Thoracic aorta (tissue), 2 donors: ENCODE measurements at regions not wholly inside any gene's neighbourhood (a gene's known extent, or its start where the extent isn't known, plus 50 kb on each side); places are given as distances from the start of the nearest gene placed in this dataset.

Experiments used
- ATAC-seq: fragments of 150-250 bp; one replicate; pipeline ENCODE4 v1.8.0; 2017; ENCODE audit warnings: low read depth; ENCODE audit not compliant: insufficient number of reproducible peaks, low FRiP score
- DNase-seq: peaks from one replicate; pipeline ENCODE4 v3.0.0-alpha.2; 2020; ENCODE audit warnings: low spot score
- H3K27ac ChIP-seq, 2 donors: fragments of 200-600 bp; sonication (generic); 1 replicate in 1 of 2; 2 replicates in 1 of 2; pipeline ENCODE4 v1.5.1; 2016; ENCODE audit warnings: mild to moderate bottlenecking in 2 of 2, moderate library complexity in 2 of 2
- H3K27me3 ChIP-seq: fragments of 200-600 bp; sonication (generic); replicated peaks from 2 replicates; pipeline ENCODE4 v1.6.0; 2016; ENCODE audit warnings: mild to moderate bottlenecking; ENCODE audit not compliant: insufficient read depth
- H3K36me3 ChIP-seq: fragments of 200-600 bp; sonication (generic); one replicate; pipeline ENCODE4 v1.5.1; 2016
- H3K4me1 ChIP-seq, 2 donors: fragments of 200-600 bp; sonication (generic); 1 replicate in 1 of 2; 2 replicates in 1 of 2; pipeline versions ENCODE4 v1.5.1 to v1.6.0; 2016; ENCODE audit warnings: low read depth in 2 of 2, mild to moderate bottlenecking in 1 of 2; ENCODE audit not compliant: control insufficient read depth in 1 of 2
- H3K4me3 ChIP-seq: fragments of 200-600 bp; sonication (generic); 2 replicates; pipeline ENCODE4 v1.5.1; 2016; ENCODE audit warnings: mild to moderate bottlenecking
- H3K9me3 ChIP-seq: fragments of 200-600 bp; sonication (generic); 2 replicates; pipeline ENCODE4 v1.5.1; 2016
- CTCF ChIP-seq: fragments of 200-600 bp; sonication (generic); IDR thresholded peaks from one replicate; pipeline ENCODE4 v1.5.1; 2019; ENCODE audit warnings: antibody characterized with exemption

- H3K27me3 ChIP-seq, result no peaks in the 10 kb centered on the region
These were observed 247.3 kb downstream of the SLC7A11 start for GRCh38 chr4:137994853-137995252.

DNA sequence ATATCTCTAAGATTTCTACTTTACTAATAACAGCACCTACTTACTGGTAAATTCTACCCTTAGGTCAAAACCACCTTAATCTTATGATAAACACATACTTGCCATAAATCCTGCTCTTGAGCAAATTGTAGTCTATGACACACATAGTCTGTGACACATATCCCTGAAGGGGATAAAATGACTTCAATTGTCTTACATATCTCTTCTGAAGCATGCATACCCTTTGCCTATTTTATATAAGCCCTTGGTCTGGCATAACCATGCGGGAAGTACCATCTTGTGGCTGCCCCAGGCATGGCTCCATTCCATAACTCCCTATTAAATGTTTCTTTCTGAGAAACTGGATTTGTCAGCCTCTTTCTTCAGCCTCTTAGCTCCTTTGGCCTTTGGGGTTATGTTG lies 248.9 kb downstream of the SLC7A11 start:
- H3K9me3 ChIP-seq, result no peaks in the 10 kb centered on the region
- no peaks in the 10 kb centered on the region for H3K27me3 ChIP-seq
- H3K4me1 ChIP-seq, result no peaks in the 10 kb centered on the region
- DNase-seq (no peak), ATAC-seq (no peak)
- H3K4me3 ChIP-seq, result no peak overlapping the region
- H3K27ac ChIP-seq, result no peak overlapping the region
- H3K36me3 ChIP-seq, result no peaks in the 10 kb centered on the region
- TF ChIP-seq CTCF, result no peak

More at GRCh38 chr4:137994853-137995252, 247.3 kb downstream of the SLC7A11 start:
- no peak overlapping the region for H3K4me3 ChIP-seq
- H3K36me3 ChIP-seq, result no peaks in the 10 kb centered on the region
- H3K27ac ChIP-seq, result no peak overlapping the region
- H3K4me1 ChIP-seq, result no peaks in the 10 kb centered on the region
- no peak for TF ChIP-seq CTCF
- no peaks in the 10 kb centered on the region for H3K9me3 ChIP-seq
- ATAC-seq (no peak), DNase-seq (no peak)

DNA sequence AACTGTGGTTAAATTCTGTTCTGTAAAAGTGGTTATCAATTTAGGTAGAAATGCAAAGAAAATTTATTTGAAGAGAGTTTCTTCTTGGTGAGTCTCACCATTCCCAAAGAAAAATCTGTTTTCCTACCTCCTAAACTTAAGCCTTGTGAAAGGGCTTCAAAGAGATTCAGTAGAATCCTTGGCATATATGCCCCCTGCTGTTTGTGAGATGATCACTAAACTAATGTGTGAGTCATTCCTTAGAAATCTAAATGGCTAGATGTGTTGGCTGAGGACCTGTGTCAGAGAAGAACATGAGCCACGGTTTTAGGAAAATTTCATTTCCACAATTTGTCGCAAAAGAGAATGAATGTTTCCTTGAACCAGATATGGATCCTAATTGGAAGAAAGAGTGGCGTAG lies 260.9 kb downstream of the SLC7A11 start:
- Histone ChIP-seq H3K27me3 (no peaks in the 10 kb centered on the region), H3K9me3 (no peaks in the 10 kb centered on the region), H3K36me3 (no peaks in the 10 kb centered on the region), H3K4me1 (no peaks in the 10 kb centered on the region), H3K4me3 (no peak overlapping the region), H3K27ac (no peak overlapping the region)
- no peak for ATAC-seq
- TF ChIP-seq CTCF, result no peak
- DNase-seq, result no peak

DNA sequence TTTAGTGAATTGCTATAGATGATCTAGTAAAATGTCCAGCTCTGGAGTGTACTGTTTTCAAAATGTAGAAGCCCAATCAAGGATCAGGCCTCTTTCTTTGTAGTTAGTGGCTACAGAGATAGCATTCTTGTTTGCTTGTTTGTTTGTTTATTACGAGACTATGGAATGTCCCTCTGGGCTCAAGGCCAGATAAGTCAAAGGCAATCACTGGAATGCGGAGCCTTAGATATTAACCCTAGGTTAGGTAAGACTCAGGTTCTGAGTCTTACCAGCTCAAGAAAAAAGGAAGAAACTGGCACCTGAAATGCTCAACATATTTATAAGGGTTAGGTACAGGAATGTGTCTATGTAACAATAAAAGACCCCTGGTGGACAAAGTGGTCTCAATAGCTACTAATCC lies 261.5 kb downstream of the SLC7A11 start:
- ATAC-seq (no peak), DNase-seq (no peak)
- Histone ChIP-seq H3K4me1 (no peaks in the 10 kb centered on the region), H3K36me3 (no peaks in the 10 kb centered on the region), H3K4me3 (no peak overlapping the region), H3K27ac (no peak overlapping the region), H3K9me3 (no peaks in the 10 kb centered on the region), H3K27me3 (no peaks in the 10 kb centered on the region)
- no peak for TF ChIP-seq CTCF

DNA sequence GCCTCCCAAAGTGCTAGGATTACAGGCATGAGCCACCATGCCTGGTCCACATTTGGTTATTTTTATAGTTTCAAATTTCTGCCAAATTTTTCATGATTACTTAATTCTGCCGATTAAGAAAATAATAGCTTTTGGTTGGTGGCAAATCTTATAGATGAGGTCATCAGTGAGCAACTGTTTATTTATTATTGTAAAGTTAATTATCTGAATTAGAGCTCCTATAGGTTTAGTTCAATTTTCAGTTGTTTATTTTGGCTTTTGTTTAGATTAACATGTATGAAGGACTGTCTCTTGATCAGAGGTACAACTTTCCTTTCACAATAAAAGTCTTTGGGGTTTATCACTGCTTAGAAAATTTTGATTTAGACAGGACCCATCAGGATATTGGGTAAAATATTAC lies 262.2 kb downstream of the SLC7A11 start:
- DNase-seq (no peak), ATAC-seq (no peak)
- H3K27me3 ChIP-seq, result no peaks in the 10 kb centered on the region
- no peaks in the 10 kb centered on the region for H3K9me3 ChIP-seq
- H3K36me3 ChIP-seq, result no peaks in the 10 kb centered on the region
- H3K27ac ChIP-seq, result no peak overlapping the region
- H3K4me3 ChIP-seq, result no peak overlapping the region
- no peak for TF ChIP-seq CTCF
- no peaks in the 10 kb centered on the region for H3K4me1 ChIP-seq
